DMS 273 (cell line): ENCODE measurements at regions not wholly inside any gene's neighbourhood (a gene's known extent, or its start where the extent isn't known, plus 50 kb on each side); places are given as distances from the start of the nearest gene placed in this dataset.
"Not testable (repeated sequence)": the region's sequence is repeated elsewhere in the genome, so short reads cannot be mapped to it uniquely, and the experiment has no call there.

Source experiments
- DNase-seq: peaks from one replicate; lab custom pipeline; 2025; ENCODE audit not compliant: unreplicated experiment; lab: John Stamatoyannopoulos, UW

- no peak for DNase-seq
Observed at GRCh38 chr12:91894911-91895310, 250.7 kb downstream of the BTG1 start.

- peak; percentile 4 for DNase-seq
Observed at GRCh38 chr12:91893476-91893875, 252.2 kb downstream of the BTG1 start.

GRCh38 chr12:91892081-91892855, 253.4 kb downstream of the BTG1 start:
- DNase-seq: peak; percentile 39

- DNase-seq: no peak
Observed at GRCh38 chr12:91890742-91891141, 254.9 kb downstream of the BTG1 start.

GRCh38 chr12:91889910-91890309, 255.7 kb downstream of the BTG1 start:
- DNase-seq: no peak

GRCh38 chr12:91889059-91889458, 256.6 kb downstream of the BTG1 start:
- no peak for DNase-seq

- no peak for DNase-seq
Observed at GRCh38 chr12:91887957-91888356, 257.7 kb downstream of the BTG1 start.

- DNase-seq: no peak
Observed at GRCh38 chr12:91885851-91886731, 259.6 kb downstream of the BTG1 start.

- DNase-seq: no peak
Observed at GRCh38 chr12:91884230-91884629, 261.4 kb downstream of the BTG1 start.

- DNase-seq: peak; percentile 7
Observed at GRCh38 chr12:91883811-91884210, 261.8 kb downstream of the BTG1 start.

- DNase-seq: peak; percentile 1
Observed at GRCh38 chr12:91882910-91883309, 262.7 kb downstream of the BTG1 start.

GRCh38 chr12:91880528-91880927, 265.1 kb downstream of the BTG1 start:
- DNase-seq: no peak

GRCh38 chr12:91877456-91878235, 268.0 kb downstream of the BTG1 start:
- no peak for DNase-seq

- no peak for DNase-seq
Observed at GRCh38 chr12:91877022-91877421, 268.6 kb downstream of the BTG1 start.

GRCh38 chr12:91875671-91876070, 270.0 kb downstream of the BTG1 start:
- DNase-seq: not testable (repeated sequence)

GRCh38 chr12:91874086-91874865, 271.4 kb downstream of the BTG1 start:
- DNase-seq: no peak

- DNase-seq: no peak
Observed at GRCh38 chr12:91871751-91872150, 273.9 kb downstream of the BTG1 start.

- no peak for DNase-seq
Observed at GRCh38 chr12:91870872-91871707, 274.6 kb downstream of the BTG1 start.

GRCh38 chr12:91868054-91868453, 277.6 kb downstream of the BTG1 start:
- DNase-seq: no peak

GRCh38 chr12:91866566-91866965, 279.1 kb downstream of the BTG1 start:
- DNase-seq: no peak
